GM12878 (cell line): ENCODE measurements at regions not wholly inside any gene's neighbourhood (a gene's known extent, or its start where the extent isn't known, plus 50 kb on each side); places are given as distances from the start of the nearest gene placed in this dataset.

ENCODE experiments used
- ASH2L ChIP-seq: fragments of 300-600, 200-600 bp; sonication (generic); IDR thresholded peaks from 2 replicates; pipeline ENCODE4 v1.6.1; 2017; ENCODE audit warnings: low read depth, mild to moderate bottlenecking, borderline replicate concordance
- ATF2 ChIP-seq: IDR thresholded peaks from 2 replicates; pipeline ENCODE4 v1.6.1; 2012; ENCODE audit warnings: low read length, inconsistent platforms
- GABPA ChIP-seq: IDR thresholded peaks from 2 replicates; pipeline ENCODE4 v1.6.1; 2014; ENCODE audit warnings: antibody characterized with exemption, low read depth, mild to moderate bottlenecking, inconsistent platforms
- IRF4 ChIP-seq: IDR thresholded peaks from 2 replicates; pipeline ENCODE4 v1.6.1; 2011; ENCODE audit warnings: low read depth, low read length
- JUND ChIP-seq: IDR thresholded peaks from 2 replicates; pipeline ENCODE4 v1.6.1; 2012; ENCODE audit warnings: low read depth, mild to moderate bottlenecking, low read length, improper control_type of control experiment, moderate library complexity
- LARP7 ChIP-seq: fragments of 450-650 bp; IDR thresholded peaks from 2 replicates; pipeline ENCODE4 v1.6.1; 2017; ENCODE audit warnings: mild to moderate bottlenecking
- MEF2A ChIP-seq: IDR thresholded peaks from 2 replicates; pipeline ENCODE4 v1.6.1; 2011; ENCODE audit warnings: low read depth, mild to moderate bottlenecking, low read length, moderate library complexity; ENCODE audit not compliant: insufficient read depth
- MEF2B ChIP-seq: fragments of 450-650 bp; IDR thresholded peaks from 2 replicates; pipeline ENCODE4 v1.6.1; 2018; ENCODE audit warnings: mild to moderate bottlenecking, moderate library complexity; ENCODE audit not compliant: partially characterized antibody, poor library complexity, severe bottlenecking
- MYB ChIP-seq: fragments of 150-350 bp; IDR thresholded peaks from 2 replicates; pipeline ENCODE4 v1.6.1; 2014; ENCODE audit warnings: mild to moderate bottlenecking, low read depth, low read length, borderline replicate concordance
- NFIC ChIP-seq: IDR thresholded peaks from 2 replicates; pipeline ENCODE4 v1.6.1; 2012; ENCODE audit warnings: low read depth, mild to moderate bottlenecking, inconsistent platforms, low read length, moderate library complexity
- RAD21 ChIP-seq: IDR thresholded peaks from 2 replicates; pipeline ENCODE4 v1.6.1; 2011; ENCODE audit warnings: mild to moderate bottlenecking, low read depth, low read length, moderate library complexity; ENCODE audit not compliant: insufficient read depth
- RB1 ChIP-seq: fragments of 450-650 bp; formaldehyde crosslinking; IDR thresholded peaks from 2 replicates; pipeline ENCODE4 v1.6.1; 2017; ENCODE audit warnings: mild to moderate bottlenecking, borderline replicate concordance
- RFX5 ChIP-seq: IDR thresholded peaks from 2 replicates; pipeline ENCODE4 v1.6.1; 2011; ENCODE audit warnings: low read depth, low read length, improper control_type of control experiment
- RUNX3 ChIP-seq: IDR thresholded peaks from 2 replicates; pipeline ENCODE4 v1.6.1; 2012; ENCODE audit warnings: low read length, inconsistent platforms
- SMAD5 ChIP-seq: IDR thresholded peaks from 2 replicates; pipeline ENCODE4 v1.6.1; 2016; ENCODE audit warnings: antibody characterized with exemption, low read depth
- TCF12 ChIP-seq: IDR thresholded peaks from 2 replicates; pipeline ENCODE4 v1.6.1; 2011; ENCODE audit warnings: low read depth, mild to moderate bottlenecking, low read length
- YY1 ChIP-seq: IDR thresholded peaks from 2 replicates; pipeline ENCODE4 v1.6.1; 2011; ENCODE audit warnings: low read depth, mild to moderate bottlenecking, low read length
- ZBTB11 ChIP-seq: fragments of 450-650 bp; formaldehyde crosslinking; IDR thresholded peaks from 2 replicates; pipeline ENCODE4 v1.5.0; 2022; ENCODE audit warnings: mild to moderate bottlenecking, missing genetic modification characterization
- ZNF274 ChIP-seq: IDR thresholded peaks from one replicate; pipeline ENCODE4 v1.8.0; 2011; ENCODE audit not compliant: insufficient read length, insufficient read depth
- TF ChIP-seq, protein P1 (sequence below): fragments of 450-650 bp; IDR thresholded peaks from 2 replicates; pipeline ENCODE4 v1.6.1; 2017; ENCODE audit warnings: mild to moderate bottlenecking, moderate library complexity

DNA sequence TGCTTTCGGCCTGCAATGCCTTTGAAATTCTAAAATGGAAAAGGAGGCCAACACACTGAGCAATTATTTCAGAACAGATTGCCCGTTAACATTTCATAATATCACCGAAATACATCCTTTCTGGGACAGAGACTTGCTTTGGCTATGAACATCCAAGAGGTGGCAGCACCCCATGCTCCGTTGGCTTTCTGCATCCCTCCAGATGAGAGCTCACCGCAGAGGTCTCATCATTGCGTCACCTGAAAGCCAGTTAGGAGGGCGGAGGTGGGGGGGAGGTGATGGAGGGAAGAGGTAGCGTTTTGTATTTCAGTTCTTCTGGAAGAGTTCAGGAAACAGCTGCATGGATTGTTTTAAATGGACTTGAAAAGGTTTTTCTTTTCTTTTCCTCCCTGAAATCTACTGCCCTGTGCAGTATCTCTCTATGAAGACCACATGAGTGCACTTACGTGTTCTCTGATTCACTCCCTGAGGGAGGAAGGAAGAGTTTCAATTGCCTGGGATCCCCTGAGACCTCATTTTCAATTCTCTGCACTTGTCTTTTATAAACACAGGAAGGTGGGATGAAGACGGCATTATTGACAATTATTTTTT is 166.8 kb upstream of the PGRMC2 start (continued):
- TF ChIP-seq, protein P1, sequence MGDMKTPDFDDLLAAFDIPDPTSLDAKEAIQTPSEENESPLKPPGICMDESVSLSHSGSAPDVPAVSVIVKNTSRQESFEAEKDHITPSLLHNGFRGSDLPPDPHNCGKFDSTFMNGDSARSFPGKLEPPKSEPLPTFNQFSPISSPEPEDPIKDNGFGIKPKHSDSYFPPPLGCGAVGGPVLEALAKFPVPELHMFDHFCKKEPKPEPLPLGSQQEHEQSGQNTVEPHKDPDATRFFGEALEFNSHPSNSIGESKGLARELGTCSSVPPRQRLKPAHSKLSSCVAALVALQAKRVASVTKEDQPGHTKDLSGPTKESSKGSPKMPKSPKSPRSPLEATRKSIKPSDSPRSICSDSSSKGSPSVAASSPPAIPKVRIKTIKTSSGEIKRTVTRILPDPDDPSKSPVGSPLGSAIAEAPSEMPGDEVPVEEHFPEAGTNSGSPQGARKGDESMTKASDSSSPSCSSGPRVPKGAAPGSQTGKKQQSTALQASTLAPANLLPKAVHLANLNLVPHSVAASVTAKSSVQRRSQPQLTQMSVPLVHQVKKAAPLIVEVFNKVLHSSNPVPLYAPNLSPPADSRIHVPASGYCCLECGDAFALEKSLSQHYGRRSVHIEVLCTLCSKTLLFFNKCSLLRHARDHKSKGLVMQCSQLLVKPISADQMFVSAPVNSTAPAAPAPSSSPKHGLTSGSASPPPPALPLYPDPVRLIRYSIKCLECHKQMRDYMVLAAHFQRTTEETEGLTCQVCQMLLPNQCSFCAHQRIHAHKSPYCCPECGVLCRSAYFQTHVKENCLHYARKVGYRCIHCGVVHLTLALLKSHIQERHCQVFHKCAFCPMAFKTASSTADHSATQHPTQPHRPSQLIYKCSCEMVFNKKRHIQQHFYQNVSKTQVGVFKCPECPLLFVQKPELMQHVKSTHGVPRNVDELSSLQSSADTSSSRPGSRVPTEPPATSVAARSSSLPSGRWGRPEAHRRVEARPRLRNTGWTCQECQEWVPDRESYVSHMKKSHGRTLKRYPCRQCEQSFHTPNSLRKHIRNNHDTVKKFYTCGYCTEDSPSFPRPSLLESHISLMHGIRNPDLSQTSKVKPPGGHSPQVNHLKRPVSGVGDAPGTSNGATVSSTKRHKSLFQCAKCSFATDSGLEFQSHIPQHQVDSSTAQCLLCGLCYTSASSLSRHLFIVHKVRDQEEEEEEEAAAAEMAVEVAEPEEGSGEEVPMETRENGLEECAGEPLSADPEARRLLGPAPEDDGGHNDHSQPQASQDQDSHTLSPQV: 0 out of 2 replicates have a peak, but pooled peaks have one; percentile 49
- TF ChIP-seq TCF12: 0 out of 2 replicates have a peak, but pooled peaks have one; percentile 5
- peak; percentile 92 for TF ChIP-seq RUNX3
- TF ChIP-seq JUND: no peak
- 0 out of 2 replicates have a peak, but pooled peaks have one; percentile 45 for TF ChIP-seq YY1
- TF ChIP-seq RAD21: peak; percentile 93
- no peak for TF ChIP-seq ZBTB11
- TF ChIP-seq RFX5: no peak
- TF ChIP-seq IRF4: 0 out of 2 replicates have a peak, but pooled peaks have one; percentile 39
- no peak for TF ChIP-seq NFIC
- TF ChIP-seq LARP7: no peak
- no peak for TF ChIP-seq SMAD5
- peak; percentile 23 for TF ChIP-seq MEF2B
- no peak for TF ChIP-seq MYB
- TF ChIP-seq GABPA: no peak
- TF ChIP-seq ATF2: peak; percentile 84
- no peak for TF ChIP-seq MEF2A
- no peak for TF ChIP-seq ASH2L
- TF ChIP-seq ZNF274: no peak
- TF ChIP-seq RB1: 0 out of 2 replicates have a peak, but pooled peaks have one; percentile 34
